SK-N-SH (cell line): ENCODE measurements at regions not wholly inside any gene's neighbourhood (a gene's known extent, or its start where the extent isn't known, plus 50 kb on each side); places are given as distances from the start of the nearest gene placed in this dataset.

ENCODE experiments used
- CTCF ChIA-PET: fragments of 300-600, 350-600 bp; formaldehyde crosslinking; extraction: SDS; loops from one replicate; lab custom pipeline; 2021; lab: Yijun Ruan, JAX
- POLR2A ChIA-PET: fragments of 350-600 bp; sonication (Branson Sonifier 250); formaldehyde crosslinking; extraction: SDS; loops from one replicate; lab custom pipeline; 2020; ENCODE audit warnings: antibody characterized with exemption, inconsistent platforms; lab: Yijun Ruan, JAX
- DNase-seq: peaks from one replicate; pipeline ENCODE4 v3.0.0; 2012
- H2AFZ ChIP-seq: fragments of 200-600 bp; sonication (generic); 2 replicates; pipeline ENCODE4 v1.8.1; 2016; ENCODE audit warnings: antibody characterized with exemption, mild to moderate bottlenecking, low read depth
- H3F3A ChIP-seq: fragments of 200-600 bp; sonication (generic); replicated peaks from 2 replicates; pipeline ENCODE3; 2016; ENCODE audit warnings: antibody characterized with exemption, mild to moderate bottlenecking; ENCODE audit not compliant: insufficient read depth
- H3K27ac ChIP-seq, 2 experiments: fragments of 200-500 bp in 1 of 2; fragments of 200-600 bp in 1 of 2; sonication (Bioruptor generic) in 1 of 2; sonication (generic), shearing (Covaris generic) in 1 of 2; 2 replicates each; pipeline versions ENCODE4 v1.5.1 to v1.6.1; 2014 to 2016; ENCODE audit warnings: low read depth in 2 of 2, inconsistent platforms in 1 of 2, low read length in 1 of 2, mild to moderate bottlenecking in 1 of 2, mixed read lengths in 1 of 2
- H3K27me3 ChIP-seq: fragments of 200-600 bp; sonication (generic), shearing (Covaris generic); 2 replicates; pipeline ENCODE4 v1.6.1; 2016; ENCODE audit warnings: mixed run types; ENCODE audit not compliant: insufficient read depth
- H3K36me3 ChIP-seq, 2 experiments: fragments of 200-500 bp in 1 of 2; fragments of 200-600 bp in 1 of 2; sonication (Bioruptor generic) in 1 of 2; sonication (generic) in 1 of 2; replicated peaks in 1 of 2; 2 replicates each; pipeline versions ENCODE3 to v1.5.1; 2014 to 2016; ENCODE audit warnings: low read length in 1 of 2, mild to moderate bottlenecking in 1 of 2; ENCODE audit not compliant: insufficient read depth in 2 of 2, control insufficient read depth in 1 of 2
- H3K4me1 ChIP-seq, 2 experiments: fragments of 200-500 bp in 1 of 2; fragments of 200-600 bp in 1 of 2; sonication (Bioruptor generic) in 1 of 2; sonication (generic), shearing (Covaris generic) in 1 of 2; 2 replicates each; pipeline versions ENCODE4 v1.5.1 to v1.6.1; 2014 to 2016; ENCODE audit warnings: low read depth in 1 of 2, low read length in 1 of 2, mixed run types in 1 of 2; ENCODE audit not compliant: insufficient read depth in 2 of 2, control insufficient read depth in 1 of 2
- H3K4me2 ChIP-seq: fragments of 200-600 bp; sonication (generic), shearing (Covaris generic); 2 replicates; pipeline ENCODE4 v1.6.1; 2017; ENCODE audit warnings: mixed run types
- H3K4me3 ChIP-seq, 2 experiments: fragments of 200-500 bp in 1 of 2; fragments of 200-600 bp in 1 of 2; sonication (Bioruptor generic) in 1 of 2; sonication (generic), shearing (Covaris generic) in 1 of 2; 2 replicates each; pipeline versions ENCODE4 v1.5.1 to v1.8.1; 2014 to 2016; ENCODE audit warnings: low read depth in 2 of 2, inconsistent platforms in 1 of 2, low read length in 1 of 2, mild to moderate bottlenecking in 1 of 2, mixed read lengths in 1 of 2, moderate library complexity in 1 of 2
- H3K79me2 ChIP-seq: fragments of 200-600 bp; sonication (generic); 2 replicates; pipeline ENCODE4 v1.8.1; 2017; ENCODE audit warnings: mild to moderate bottlenecking; ENCODE audit not compliant: insufficient read depth
- H3K9ac ChIP-seq: fragments of 200-600 bp; sonication (generic); 2 replicates; pipeline ENCODE4 v1.6.1; 2017; ENCODE audit warnings: mixed run types
- H3K9me2 ChIP-seq: fragments of 200-600 bp; sonication (generic); 2 replicates; pipeline ENCODE4 v1.6.1; 2017; ENCODE audit warnings: mixed run types
- H3K9me3 ChIP-seq: fragments of 200-600 bp; sonication (generic); 2 replicates; pipeline ENCODE4 v1.6.1; 2017; ENCODE audit warnings: mixed run types, mild to moderate bottlenecking, moderate library complexity
- H4K20me1 ChIP-seq: fragments of 200-600 bp; sonication (generic); 2 replicates; pipeline ENCODE4 v1.6.1; 2017; ENCODE audit warnings: mild to moderate bottlenecking, mixed run types; ENCODE audit not compliant: insufficient read depth
- CHD2 ChIP-seq: fragments of 150-350 bp; IDR thresholded peaks from 2 replicates; pipeline ENCODE4 v1.6.1; 2018; ENCODE audit warnings: low read length; ENCODE audit not compliant: partially characterized antibody
- ELF1 ChIP-seq: IDR thresholded peaks from 2 replicates; pipeline ENCODE4 v1.4.0; 2012
- EZH2phosphoT487 ChIP-seq: fragments of 200-600 bp; sonication (generic); IDR thresholded peaks from 2 replicates; pipeline ENCODE4 v1.6.1; 2017; ENCODE audit warnings: low read depth, mixed run types, mild to moderate bottlenecking, antibody characterized with exemption, moderate library complexity, borderline replicate concordance
- FOXJ3 ChIP-seq: sonication (generic); formaldehyde crosslinking; IDR thresholded peaks from 2 replicates; pipeline ENCODE4 v1.5.1; 2020; ENCODE audit warnings: mild to moderate bottlenecking, missing genetic modification reagents
- GABPA ChIP-seq: IDR thresholded peaks from 2 replicates; pipeline ENCODE4 v1.4.0; 2012; ENCODE audit warnings: low read depth, mild to moderate bottlenecking
- JUND ChIP-seq: IDR thresholded peaks from 2 replicates; pipeline ENCODE4 v1.4.0; 2012
- NFIC ChIP-seq: IDR thresholded peaks from 2 replicates; pipeline ENCODE4 v1.4.0; 2012; ENCODE audit warnings: borderline replicate concordance
- POLR2AphosphoS5 ChIP-seq: IDR thresholded peaks from 2 replicates; pipeline ENCODE4 v1.6.1; 2012; ENCODE audit warnings: low read depth, low read length
- RFX5 ChIP-seq: IDR thresholded peaks from 2 replicates; pipeline ENCODE4 v1.6.1; 2012; ENCODE audit warnings: mild to moderate bottlenecking, improper control_type of control experiment, low read length
- RXRA ChIP-seq: IDR thresholded peaks from 2 replicates; pipeline ENCODE4 v1.4.0; 2012; ENCODE audit warnings: low read depth, mild to moderate bottlenecking, borderline replicate concordance
- SIN3A ChIP-seq: IDR thresholded peaks from 2 replicates; pipeline ENCODE4 v1.6.1; 2012; ENCODE audit warnings: low read depth, mild to moderate bottlenecking, low read length, moderate library complexity, borderline replicate concordance
- TAF1 ChIP-seq: IDR thresholded peaks from 2 replicates; pipeline ENCODE4 v1.6.1; 2012; ENCODE audit warnings: low read depth, mild to moderate bottlenecking, low read length, moderate library complexity, borderline replicate concordance
- TEAD4 ChIP-seq: IDR thresholded peaks from 2 replicates; pipeline ENCODE4 v1.4.0; 2012; ENCODE audit warnings: mild to moderate bottlenecking, borderline replicate concordance; ENCODE audit not compliant: insufficient read depth
- WGBS: methylation state at CpG from one replicate; pipeline ENCODE4 v1.1.6; 2017; ENCODE audit warnings: low lambda C conversion rate; 5-methylcytosine and 5-hydroxymethylcytosine counted together
- TF ChIP-seq, protein P1 (sequence below): fragments of 150-350 bp; IDR thresholded peaks from 2 replicates; pipeline ENCODE4 v1.6.1; 2017; ENCODE audit warnings: antibody characterized with exemption, low read length, low read depth, borderline replicate concordance
- TF ChIP-seq, protein P2 (sequence below): IDR thresholded peaks from 2 replicates; pipeline ENCODE4 v1.4.0; 2012; ENCODE audit warnings: low read depth
- TF ChIP-seq, protein P3 (sequence below): IDR thresholded peaks from 2 replicates; pipeline ENCODE4 v1.4.0; 2012; ENCODE audit warnings: low read depth, borderline replicate concordance
- TF ChIP-seq, protein P4 (sequence below): IDR thresholded peaks from 2 replicates; pipeline ENCODE4 v1.4.0; 2012; ENCODE audit warnings: low read depth, borderline replicate concordance

DNA sequence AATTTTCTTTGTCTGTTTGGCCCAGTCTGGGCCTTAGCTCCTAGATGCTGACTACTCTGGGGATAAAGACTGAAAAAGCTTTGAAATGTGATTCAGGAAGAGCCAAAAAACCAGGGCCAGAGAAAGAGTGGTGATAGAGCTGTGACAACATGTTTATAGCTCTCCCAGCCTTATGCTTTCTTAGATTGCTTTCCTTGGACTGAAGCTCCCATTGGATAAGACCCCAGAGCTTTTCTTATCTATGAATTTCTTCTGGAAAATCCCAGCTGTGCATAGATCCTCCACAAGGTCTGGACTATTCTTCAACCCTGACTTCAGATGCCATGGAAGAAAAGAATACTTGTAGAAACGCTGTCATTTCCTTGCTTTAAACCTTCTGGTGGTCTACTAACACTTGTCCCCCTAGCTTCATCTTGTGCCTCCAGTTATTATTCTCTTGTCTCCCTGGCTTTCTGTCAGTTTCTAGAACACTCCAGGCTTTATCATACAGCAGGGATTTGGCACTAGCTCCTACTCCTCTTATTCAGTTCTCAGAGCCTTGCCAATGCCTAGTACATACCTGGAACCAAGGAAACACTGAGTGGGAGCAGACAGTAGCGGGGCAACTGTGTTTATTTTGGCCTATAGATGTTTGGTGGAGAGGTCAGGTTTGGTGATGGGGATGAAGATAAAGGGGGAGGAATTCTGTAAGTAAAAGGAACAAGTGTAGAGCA is 57.1 kb upstream of the TEX13D start:
- no peak overlapping the region for H3K4me3 ChIP-seq
- POLR2A ChIA-PET, result no interaction called here
- no peaks in the 10 kb centered on the region for H3K9me3 ChIP-seq
- no peak for DNase-seq
- no peak for TF ChIP-seq JUND
- TF ChIP-seq TEAD4, result no peak
- no peak for TF ChIP-seq POLR2AphosphoS5
- TF ChIP-seq, protein P1, sequence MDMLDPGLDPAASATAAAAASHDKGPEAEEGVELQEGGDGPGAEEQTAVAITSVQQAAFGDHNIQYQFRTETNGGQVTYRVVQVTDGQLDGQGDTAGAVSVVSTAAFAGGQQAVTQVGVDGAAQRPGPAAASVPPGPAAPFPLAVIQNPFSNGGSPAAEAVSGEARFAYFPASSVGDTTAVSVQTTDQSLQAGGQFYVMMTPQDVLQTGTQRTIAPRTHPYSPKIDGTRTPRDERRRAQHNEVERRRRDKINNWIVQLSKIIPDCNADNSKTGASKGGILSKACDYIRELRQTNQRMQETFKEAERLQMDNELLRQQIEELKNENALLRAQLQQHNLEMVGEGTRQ, result no peak
- TF ChIP-seq, protein P2, sequence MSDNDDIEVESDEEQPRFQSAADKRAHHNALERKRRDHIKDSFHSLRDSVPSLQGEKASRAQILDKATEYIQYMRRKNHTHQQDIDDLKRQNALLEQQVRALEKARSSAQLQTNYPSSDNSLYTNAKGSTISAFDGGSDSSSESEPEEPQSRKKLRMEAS, result no peak
- TF ChIP-seq GABPA, result no peak
- TF ChIP-seq, protein P3, sequence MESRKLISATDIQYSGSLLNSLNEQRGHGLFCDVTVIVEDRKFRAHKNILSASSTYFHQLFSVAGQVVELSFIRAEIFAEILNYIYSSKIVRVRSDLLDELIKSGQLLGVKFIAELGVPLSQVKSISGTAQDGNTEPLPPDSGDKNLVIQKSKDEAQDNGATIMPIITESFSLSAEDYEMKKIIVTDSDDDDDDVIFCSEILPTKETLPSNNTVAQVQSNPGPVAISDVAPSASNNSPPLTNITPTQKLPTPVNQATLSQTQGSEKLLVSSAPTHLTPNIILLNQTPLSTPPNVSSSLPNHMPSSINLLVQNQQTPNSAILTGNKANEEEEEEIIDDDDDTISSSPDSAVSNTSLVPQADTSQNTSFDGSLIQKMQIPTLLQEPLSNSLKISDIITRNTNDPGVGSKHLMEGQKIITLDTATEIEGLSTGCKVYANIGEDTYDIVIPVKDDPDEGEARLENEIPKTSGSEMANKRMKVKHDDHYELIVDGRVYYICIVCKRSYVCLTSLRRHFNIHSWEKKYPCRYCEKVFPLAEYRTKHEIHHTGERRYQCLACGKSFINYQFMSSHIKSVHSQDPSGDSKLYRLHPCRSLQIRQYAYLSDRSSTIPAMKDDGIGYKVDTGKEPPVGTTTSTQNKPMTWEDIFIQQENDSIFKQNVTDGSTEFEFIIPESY, result no peak
- TF ChIP-seq RFX5, result no peak
- no peak for TF ChIP-seq NFIC
- TF ChIP-seq EZH2phosphoT487, result no peak
- no peak for TF ChIP-seq ELF1
- no peak for TF ChIP-seq FOXJ3 (CRISPR knock-in tag)
- no peak for TF ChIP-seq RXRA
- TF ChIP-seq CHD2, result no peak
- peaks cover 5% of the 10 kb centered on the region; the same call in 1 of the 2 replicates for H3K27me3 ChIP-seq
- no peak overlapping the region for H2AFZ ChIP-seq
- WGBS, result 33% methylated on average over 2 of the region's 2 CpGs
- H3K27ac ChIP-seq, result no peak overlapping the region
- H3K4me1 ChIP-seq, result no peaks in the 10 kb centered on the region
- no peak overlapping the region for H3K4me2 ChIP-seq
- no peaks in the 10 kb centered on the region for H3K79me2 ChIP-seq
- no peaks in the 10 kb centered on the region for H3K36me3 ChIP-seq
- H3K9me2 ChIP-seq, result no peaks in the 10 kb centered on the region
- CTCF ChIA-PET, result no interaction called here
- H3F3A ChIP-seq, result no peaks in the 10 kb centered on the region
- no peaks in the 10 kb centered on the region for H4K20me1 ChIP-seq
- H3K9ac ChIP-seq, result no peak overlapping the region

DNA sequence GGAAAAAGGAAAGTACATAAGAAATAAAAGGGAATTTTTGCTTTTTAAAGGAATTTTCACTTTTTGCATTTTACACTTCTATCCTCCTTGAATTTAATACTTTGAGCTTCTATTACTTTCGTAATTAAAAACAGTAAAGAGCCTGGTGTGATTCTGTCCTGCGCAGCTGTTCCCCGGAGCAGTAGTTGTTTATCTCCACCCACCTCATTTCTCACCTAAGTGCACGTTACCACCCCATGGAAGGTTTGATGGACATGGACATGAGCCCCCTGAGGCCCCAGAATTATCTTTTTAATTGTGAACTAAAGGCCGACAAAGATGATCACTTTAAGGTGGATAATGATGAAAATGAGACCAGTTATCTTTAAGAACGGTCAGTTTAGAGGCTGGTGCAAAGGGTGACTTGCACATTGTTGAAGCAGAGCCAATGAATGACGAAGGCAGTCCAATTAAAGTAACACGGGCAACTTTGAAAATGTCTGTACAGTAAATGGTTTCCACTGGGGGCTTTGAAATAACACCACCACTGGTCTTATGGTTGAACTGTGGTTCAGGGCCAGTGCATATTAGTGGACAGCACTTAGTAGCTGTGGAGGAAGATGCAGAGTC is 52.1 kb upstream of the TEX13D start:
- Histone ChIP-seq H3K79me2 (no peaks in the 10 kb centered on the region), H3K27ac (no peak overlapping the region), H3K36me3 (no peaks in the 10 kb centered on the region), H3K9me3 (no peaks in the 10 kb centered on the region), H3K4me1 (no peaks in the 10 kb centered on the region), H3F3A (no peaks in the 10 kb centered on the region), H4K20me1 (no peaks in the 10 kb centered on the region), H3K27me3 (no peaks in the 10 kb centered on the region), H2AFZ (no peak overlapping the region), H3K9me2 (no peaks in the 10 kb centered on the region), H3K4me3 (no peak overlapping the region), H3K9ac (no peak overlapping the region), H3K4me2 (no peak overlapping the region)
- ChIA-PET CTCF (no interaction called here), POLR2A (no interaction called here)
- DNase-seq, result no peak
- WGBS, result 41% methylated on average over 8 of the region's 8 CpGs
- TF ChIP-seq, protein P4, sequence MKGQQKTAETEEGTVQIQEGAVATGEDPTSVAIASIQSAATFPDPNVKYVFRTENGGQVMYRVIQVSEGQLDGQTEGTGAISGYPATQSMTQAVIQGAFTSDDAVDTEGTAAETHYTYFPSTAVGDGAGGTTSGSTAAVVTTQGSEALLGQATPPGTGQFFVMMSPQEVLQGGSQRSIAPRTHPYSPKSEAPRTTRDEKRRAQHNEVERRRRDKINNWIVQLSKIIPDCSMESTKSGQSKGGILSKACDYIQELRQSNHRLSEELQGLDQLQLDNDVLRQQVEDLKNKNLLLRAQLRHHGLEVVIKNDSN, result no peak
- TF ChIP-seq TAF1, result no peak
- no peak for TF ChIP-seq SIN3A
